Heart left ventricle (tissue), 13 donors: ENCODE measurements at regions not wholly inside any gene's neighbourhood (a gene's known extent, or its start where the extent isn't known, plus 50 kb on each side); places are given as distances from the start of the nearest gene placed in this dataset.

Experiments
- CTCF ChIP-seq, 12 donors: fragments of 200-600 bp; sonication (generic) in 4 of 12; IDR thresholded peaks; one replicate each; pipeline versions ENCODE4 v1.5.0 to v1.8.0; 2018 to 2022; ENCODE audit warnings: antibody characterized with exemption in 12 of 12, mild to moderate bottlenecking in 5 of 12
- POLR2A ChIP-seq, 2 donors: fragments of 450-650 bp; IDR thresholded peaks; one replicate each; pipeline ENCODE4 v1.6.1; 2017; ENCODE audit warnings: antibody characterized with exemption in 2 of 2, mild to moderate bottlenecking in 2 of 2, moderate library complexity in 2 of 2
- donor health status: ischemic (EF 13 %, LVEDD 7.1; RV severe dilation, severe dysfunction).
- donor health status: DM: no; HTN: yes; CAD: no.
- donor health status: DM: no; HTN: no; CAD: no.
- donor health status: ischemic (EF 25% LVEDD 6.9; RV normal size, moderate dysfunction).
- donor health status: ischemic (EF 25% LVEDD 5.7; RV mildly dilated, moderate dysfunction).
- donor health status: ischemic (EF 35%, LVEDD 5.7; RV mildly dilated, moderate dysfunction).
- donor health status: nonischemic (EF 11% LVEDD 7.7; RV severe dilation, severe dysfunction).
- donor health status: DM: yes; HTN: yes; CAD: no.
- donor health status: PGD.
- donor health status: ischemic (EF 29% LVEDD 5.4; RV normal size, mild dysfunction).
- donor health status: nonischemic (EF 23%, LVEDD 6.1; RV moderate dilation, normal function).

DNA sequence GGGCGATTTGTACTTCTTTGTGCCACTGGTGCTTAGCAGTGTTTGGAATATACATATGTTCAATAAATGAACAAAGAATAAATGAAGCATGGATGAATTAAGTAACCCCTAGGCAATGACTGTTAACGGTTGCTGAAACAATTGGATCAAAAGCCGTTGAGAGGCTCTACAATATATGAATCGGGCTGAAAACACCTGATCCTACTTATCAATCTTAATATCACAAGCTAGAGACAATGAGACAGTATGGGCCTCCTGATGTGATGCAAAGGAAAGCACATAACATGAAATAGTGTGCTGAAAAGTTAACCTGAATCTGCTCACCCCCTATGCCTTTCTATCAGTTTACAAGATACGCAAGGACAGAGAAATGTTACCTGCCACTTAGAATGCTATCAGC lies 410.3 kb upstream of the RGMB start:
- TF ChIP-seq CTCF (IDR thresholded peaks at IDR 0.05) (no peak), POLR2A (IDR thresholded peaks at IDR 0.05) (no peak)
